ENCODE measurements at regions not wholly inside any gene's neighbourhood (a gene's known extent, or its start where the extent isn't known, plus 50 kb on each side); places are given as distances from the start of the nearest gene placed in this dataset.

- Mint-ChIP-seq H3K36me3 (ENCODE audit: low read depth) (no peaks in the 10 kb centered on the region), H3K4me3 (peak overlapping the region; percentile 81), H3K27ac (peak overlapping the region; percentile 34), H3K9me3 (no peaks in the 10 kb centered on the region), H3K27me3 (peaks cover 7% of the 10 kb centered on the region), H3K4me1 (ENCODE audit: low read depth) (peaks cover 19% of the 10 kb centered on the region)
Measured at GRCh38 chr11:45354976-45355705, 69.0 kb upstream of the SYT13 start.

GRCh38 chr11:45348729-45349128, 62.6 kb upstream of the SYT13 start:
- no peaks in the 10 kb centered on the region for H3K9me3 Mint-ChIP-seq
- H3K36me3 Mint-ChIP-seq (ENCODE audit: low read depth), result no peaks in the 10 kb centered on the region
- no peak overlapping the region for H3K4me3 Mint-ChIP-seq
- H3K27me3 Mint-ChIP-seq, result peaks cover 17% of the 10 kb centered on the region
- no peak overlapping the region for H3K27ac Mint-ChIP-seq
- peaks cover 7% of the 10 kb centered on the region for H3K4me1 Mint-ChIP-seq (ENCODE audit: low read depth)

- peaks cover 7% of the 10 kb centered on the region for H3K4me1 Mint-ChIP-seq (ENCODE audit: low read depth)
- H3K36me3 Mint-ChIP-seq (ENCODE audit: low read depth), result no peaks in the 10 kb centered on the region
- no peak overlapping the region for H3K4me3 Mint-ChIP-seq
- peaks cover 22% of the 10 kb centered on the region for H3K27me3 Mint-ChIP-seq
- no peak overlapping the region for H3K27ac Mint-ChIP-seq
- H3K9me3 Mint-ChIP-seq, result no peaks in the 10 kb centered on the region
Measured at GRCh38 chr11:45347348-45348082, 61.4 kb upstream of the SYT13 start.

GRCh38 chr11:45345491-45345890, 59.4 kb upstream of the SYT13 start:
- H3K4me1 Mint-ChIP-seq (ENCODE audit: low read depth), result peaks cover 1% of the 10 kb centered on the region
- peaks cover 30% of the 10 kb centered on the region for H3K27me3 Mint-ChIP-seq
- no peak overlapping the region for H3K27ac Mint-ChIP-seq
- no peak overlapping the region for H3K4me3 Mint-ChIP-seq
- no peaks in the 10 kb centered on the region for H3K36me3 Mint-ChIP-seq (ENCODE audit: low read depth)
- no peaks in the 10 kb centered on the region for H3K9me3 Mint-ChIP-seq

GRCh38 chr11:45344028-45344427, 57.9 kb upstream of the SYT13 start:
- Mint-ChIP-seq H3K27me3 (peaks cover 30% of the 10 kb centered on the region), H3K9me3 (no peaks in the 10 kb centered on the region)

GRCh38 chr11:45343444-45343843, 57.3 kb upstream of the SYT13 start:
- peaks cover 9% of the 10 kb centered on the region for H3K4me1 Mint-ChIP-seq (ENCODE audit: low read depth)
- no peak overlapping the region for H3K4me3 Mint-ChIP-seq
- no peak overlapping the region for H3K27ac Mint-ChIP-seq
- peaks cover 30% of the 10 kb centered on the region for H3K27me3 Mint-ChIP-seq
- no peaks in the 10 kb centered on the region for H3K9me3 Mint-ChIP-seq
- no peaks in the 10 kb centered on the region for H3K36me3 Mint-ChIP-seq (ENCODE audit: low read depth)

More at GRCh38 chr11:45344028-45344427, 57.9 kb upstream of the SYT13 start:
- H3K27ac Mint-ChIP-seq, result no peak overlapping the region
- H3K4me3 Mint-ChIP-seq, result no peak overlapping the region
- no peaks in the 10 kb centered on the region for H3K36me3 Mint-ChIP-seq (ENCODE audit: low read depth)
- H3K4me1 Mint-ChIP-seq (ENCODE audit: low read depth), result peaks cover 9% of the 10 kb centered on the region

GRCh38 chr11:45341372-45341771, 55.2 kb upstream of the SYT13 start:
- no peak overlapping the region for H3K4me3 Mint-ChIP-seq
- no peaks in the 10 kb centered on the region for H3K9me3 Mint-ChIP-seq
- peaks cover 9% of the 10 kb centered on the region for H3K4me1 Mint-ChIP-seq (ENCODE audit: low read depth)
- H3K27ac Mint-ChIP-seq, result no peak overlapping the region
- H3K36me3 Mint-ChIP-seq (ENCODE audit: low read depth), result no peaks in the 10 kb centered on the region
- peaks cover 34% of the 10 kb centered on the region for H3K27me3 Mint-ChIP-seq

- Mint-ChIP-seq H3K27me3 (peaks cover 30% of the 10 kb centered on the region), H3K4me3 (peak overlapping the region; percentile 77), H3K9me3 (no peaks in the 10 kb centered on the region), H3K4me1 (ENCODE audit: low read depth) (peaks cover 9% of the 10 kb centered on the region), H3K36me3 (ENCODE audit: low read depth) (no peaks in the 10 kb centered on the region), H3K27ac (peak overlapping the region; percentile 34)
Measured at GRCh38 chr11:45339729-45340519, 53.8 kb upstream of the SYT13 start.

- Mint-ChIP-seq H3K9me3 (no peaks in the 10 kb centered on the region), H3K27ac (no peak overlapping the region), H3K4me3 (no peak overlapping the region), H3K36me3 (ENCODE audit: low read depth) (no peaks in the 10 kb centered on the region), H3K27me3 (peaks cover 18% of the 10 kb centered on the region), H3K4me1 (ENCODE audit: low read depth) (peaks cover 9% of the 10 kb centered on the region)
Measured at GRCh38 chr11:45337583-45338360, 51.6 kb upstream of the SYT13 start.

- H3K36me3 Mint-ChIP-seq (ENCODE audit: low read depth), result no peaks in the 10 kb centered on the region
- H3K9me3 Mint-ChIP-seq, result no peaks in the 10 kb centered on the region
- H3K27me3 Mint-ChIP-seq, result peaks cover 16% of the 10 kb centered on the region
- peaks cover 9% of the 10 kb centered on the region for H3K4me1 Mint-ChIP-seq (ENCODE audit: low read depth)
- no peak overlapping the region for H3K27ac Mint-ChIP-seq
- no peak overlapping the region for H3K4me3 Mint-ChIP-seq
Measured at GRCh38 chr11:45336136-45336535, 50.0 kb upstream of the SYT13 start.

Data from stimulated activated naive CD8-positive, alpha-beta T cell treated with anti-CD3 and anti-CD28 coated beads, Interleukin-15, Interleukin-2, amounts not matched to agents 100 ng/mL and 50 ng/mL, for 24 hours (primary cell).